ENCODE measurements at regions not wholly inside any gene's neighbourhood (a gene's known extent, or its start where the extent isn't known, plus 50 kb on each side); places are given as distances from the start of the nearest gene placed in this dataset.
"Not testable (repeated sequence)": the region's sequence is repeated elsewhere in the genome, so short reads cannot be mapped to it uniquely, and the experiment has no call there.

DNA sequence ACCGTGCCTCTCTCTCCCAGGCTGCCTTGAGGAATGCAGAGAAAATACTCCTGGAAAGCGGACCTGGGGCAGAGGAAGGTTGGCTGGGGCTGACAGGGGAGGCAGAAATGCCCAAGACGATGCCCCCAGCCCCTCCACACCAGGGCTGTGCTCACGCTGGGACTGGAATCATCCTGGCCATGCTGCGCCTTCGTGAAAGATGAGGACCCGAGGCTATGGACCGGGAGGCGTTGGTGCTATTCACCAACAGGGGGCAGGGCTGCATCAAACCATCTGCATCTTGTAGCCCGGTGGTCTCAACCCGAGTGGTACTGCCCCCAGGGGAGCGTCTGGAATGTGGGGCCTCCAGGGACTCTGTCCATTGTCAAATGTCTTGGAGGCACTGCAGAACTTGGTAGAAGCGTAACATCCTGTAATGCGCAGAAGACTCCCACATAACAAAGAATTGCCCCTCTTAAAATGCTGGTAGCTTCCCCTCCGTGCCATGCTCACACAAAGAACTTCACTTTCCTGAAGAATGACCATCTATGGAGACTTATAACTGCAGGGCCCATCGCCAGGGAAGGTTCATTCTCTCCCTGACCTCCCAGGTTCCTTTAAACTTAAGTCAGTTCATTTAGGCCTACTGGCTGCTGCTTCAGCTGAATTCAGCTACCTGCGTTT lies 251.2 kb downstream of the RRAGC start:
- peak in 2 of 3 donors; percentile 28 to 34 for DNase-seq

GRCh38 chr1:38607526-38607925 lies 252.0 kb downstream of the RRAGC start:
- DNase-seq = no peak

- DNase-seq = no peak
Observed at GRCh38 chr1:38605063-38605462, 254.5 kb downstream of the RRAGC start.

GRCh38 chr1:38603907-38604306 lies 255.7 kb downstream of the RRAGC start:
- no peak for DNase-seq

DNA sequence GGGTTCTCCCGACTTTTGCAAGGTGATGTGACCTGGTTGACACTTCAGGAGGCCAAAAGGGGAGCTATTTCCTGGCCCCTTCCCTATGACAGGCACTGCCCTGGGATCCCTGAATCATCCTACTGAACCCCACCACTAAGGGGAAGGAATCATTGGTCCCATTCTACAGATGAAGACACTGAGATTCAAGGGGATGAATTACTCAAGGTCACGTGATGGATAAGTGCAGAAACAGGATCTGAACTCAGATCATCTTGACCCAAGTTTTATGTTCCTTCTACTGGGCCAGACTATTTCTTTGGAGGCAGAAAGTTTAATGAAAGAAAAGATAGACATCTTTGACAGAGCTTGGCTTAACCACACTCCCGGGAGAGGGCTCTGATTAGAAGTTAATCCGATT lies 258.7 kb downstream of the RRAGC start:
- no peak for DNase-seq

DNA sequence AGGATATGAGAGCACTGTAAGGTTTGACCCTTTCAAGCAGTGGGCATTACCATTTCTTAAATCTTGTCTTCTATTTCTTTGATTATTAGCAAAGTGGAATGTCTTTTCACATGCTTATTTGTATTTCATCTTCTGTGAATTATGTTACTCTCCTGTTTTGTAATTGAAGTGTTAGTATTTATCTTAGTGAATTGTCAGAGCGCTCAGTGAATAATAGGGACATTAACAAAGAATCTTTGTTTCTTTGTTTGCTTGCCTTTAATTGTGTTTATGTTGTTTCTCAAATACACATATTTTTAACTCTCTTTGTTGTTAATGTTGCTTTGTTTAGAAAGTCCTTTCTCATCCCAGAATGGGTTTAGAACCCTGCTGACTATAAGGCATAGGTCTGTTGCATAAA lies 259.3 kb downstream of the RRAGC start:
- DNase-seq = no peak

DNA sequence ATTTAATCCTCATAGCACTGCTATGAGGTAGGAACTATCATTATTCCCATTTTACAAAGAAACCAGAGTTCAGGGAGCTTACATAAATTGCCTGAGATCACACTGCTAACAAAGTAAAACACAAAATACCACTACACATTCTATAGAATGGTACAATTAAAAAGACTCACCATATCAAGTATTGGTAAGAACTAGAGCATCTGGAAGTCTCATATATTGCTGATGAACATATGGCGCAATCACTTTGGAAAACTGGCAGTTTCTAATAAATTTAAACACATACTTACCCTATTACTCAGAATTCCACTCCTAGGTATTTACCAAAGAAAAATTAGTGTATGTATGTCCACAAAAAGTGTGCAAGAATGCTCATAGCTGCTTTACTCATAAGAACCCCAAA lies 261.5 kb downstream of the RRAGC start:
- no peak for DNase-seq

DNA sequence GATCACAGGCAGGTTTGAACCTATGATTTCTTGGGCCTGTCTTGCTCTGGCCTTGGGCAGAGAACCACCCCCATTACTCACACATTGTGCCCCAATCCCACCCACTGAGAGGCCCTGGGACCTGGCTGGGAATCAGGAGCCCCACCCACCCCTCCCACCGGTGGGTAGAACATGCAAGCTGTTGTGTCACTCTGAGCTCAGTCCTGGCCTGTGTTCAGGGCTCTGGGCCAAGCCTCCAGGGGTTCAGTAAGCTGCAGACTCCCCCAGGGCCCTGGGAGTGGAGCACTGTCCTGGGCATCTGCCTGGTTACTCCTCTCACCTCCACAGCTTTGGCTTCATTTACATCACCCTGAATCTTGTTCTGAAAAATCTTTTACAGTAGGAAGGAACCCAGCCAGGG lies 270.5 kb downstream of the RRAGC start:
- DNase-seq = no peak

GRCh38 chr1:38587766-38588165 lies 271.8 kb downstream of the RRAGC start:
- no peak for DNase-seq

DNA sequence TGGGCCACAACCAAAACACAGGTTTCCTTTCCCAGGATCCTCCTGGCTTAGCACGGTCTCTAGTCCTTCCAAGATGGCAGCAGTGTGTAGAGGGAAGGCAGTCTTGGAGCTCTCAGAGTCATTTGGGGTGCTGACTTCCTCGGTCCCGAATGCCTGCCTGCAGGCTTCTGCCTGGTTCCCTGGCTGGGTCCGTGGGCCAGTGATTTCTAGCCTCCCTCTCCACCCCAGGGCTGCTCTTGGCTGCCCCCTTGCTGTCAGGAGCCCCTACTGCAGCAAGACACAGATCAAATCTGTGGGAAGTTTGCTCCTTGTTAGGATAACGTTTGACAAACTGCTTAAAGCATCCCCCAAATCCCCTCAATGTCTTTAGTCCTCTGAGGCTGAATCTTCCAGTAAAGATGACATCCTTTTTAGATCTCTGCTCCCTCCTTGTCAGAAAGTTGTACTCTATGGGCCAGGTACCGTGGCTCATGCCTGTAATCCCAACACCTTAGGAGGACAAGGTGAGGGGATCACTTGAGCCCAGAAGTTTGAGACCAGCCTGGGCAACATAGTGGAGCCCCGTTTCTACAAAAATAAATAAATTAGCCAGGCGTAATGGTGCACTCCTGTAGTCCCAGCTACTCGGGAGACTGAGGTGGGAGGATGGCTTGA lies 272.5 kb downstream of the RRAGC start:
- peak; percentile 55 to 65 (median 62) for DNase-seq

- peak in 1 of 3 donors; percentile 4 for DNase-seq
Observed at GRCh38 chr1:38585971-38586370, 273.6 kb downstream of the RRAGC start.

DNA sequence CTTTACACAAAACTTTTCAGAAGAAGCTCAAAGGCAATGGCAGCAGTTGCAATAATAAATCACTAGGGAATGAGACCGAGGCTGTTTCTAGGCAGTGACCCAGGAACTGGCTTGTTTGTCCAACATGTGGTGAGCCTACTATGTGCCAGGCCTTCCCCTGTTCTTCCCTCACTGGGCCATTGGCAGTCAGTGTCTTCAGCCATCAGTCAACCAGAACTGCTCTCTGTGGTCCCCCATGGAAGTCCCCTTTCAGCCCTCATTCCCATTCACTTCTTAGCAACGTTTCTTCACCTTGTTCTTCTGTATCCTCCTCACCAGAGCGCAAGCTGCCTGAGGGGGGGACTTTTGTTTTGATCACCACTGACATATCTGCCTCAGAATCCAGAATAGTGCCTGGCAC lies 274.1 kb downstream of the RRAGC start:
- DNase-seq = no peak

GRCh38 chr1:38584448-38585355 lies 274.9 kb downstream of the RRAGC start:
- no peak for DNase-seq

DNA sequence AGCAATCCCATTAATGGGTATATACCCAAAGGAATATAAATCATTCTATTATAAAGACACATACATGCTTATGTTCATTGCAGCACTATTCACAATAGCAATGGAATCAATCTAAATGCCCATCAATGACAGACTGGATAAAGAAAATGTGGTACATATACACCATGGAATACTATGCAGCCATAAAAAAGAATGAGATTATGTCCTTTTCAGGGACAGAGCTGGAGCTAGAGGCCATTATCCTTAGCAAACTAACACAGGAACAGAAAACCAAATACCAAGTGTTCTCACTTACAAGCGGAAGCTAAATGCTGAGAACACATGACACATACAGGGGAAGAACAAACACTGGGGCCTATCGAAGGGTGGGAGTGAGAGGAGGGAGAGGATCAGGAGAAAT lies 276.3 kb downstream of the RRAGC start:
- DNase-seq = not testable (repeated sequence)

- DNase-seq = no peak
Observed at GRCh38 chr1:38581396-38581795, 278.2 kb downstream of the RRAGC start.

GRCh38 chr1:38580594-38580993 lies 279.0 kb downstream of the RRAGC start:
- no peak for DNase-seq

- no peak for DNase-seq
Observed at GRCh38 chr1:38579056-38579455, 280.5 kb downstream of the RRAGC start.

DNA sequence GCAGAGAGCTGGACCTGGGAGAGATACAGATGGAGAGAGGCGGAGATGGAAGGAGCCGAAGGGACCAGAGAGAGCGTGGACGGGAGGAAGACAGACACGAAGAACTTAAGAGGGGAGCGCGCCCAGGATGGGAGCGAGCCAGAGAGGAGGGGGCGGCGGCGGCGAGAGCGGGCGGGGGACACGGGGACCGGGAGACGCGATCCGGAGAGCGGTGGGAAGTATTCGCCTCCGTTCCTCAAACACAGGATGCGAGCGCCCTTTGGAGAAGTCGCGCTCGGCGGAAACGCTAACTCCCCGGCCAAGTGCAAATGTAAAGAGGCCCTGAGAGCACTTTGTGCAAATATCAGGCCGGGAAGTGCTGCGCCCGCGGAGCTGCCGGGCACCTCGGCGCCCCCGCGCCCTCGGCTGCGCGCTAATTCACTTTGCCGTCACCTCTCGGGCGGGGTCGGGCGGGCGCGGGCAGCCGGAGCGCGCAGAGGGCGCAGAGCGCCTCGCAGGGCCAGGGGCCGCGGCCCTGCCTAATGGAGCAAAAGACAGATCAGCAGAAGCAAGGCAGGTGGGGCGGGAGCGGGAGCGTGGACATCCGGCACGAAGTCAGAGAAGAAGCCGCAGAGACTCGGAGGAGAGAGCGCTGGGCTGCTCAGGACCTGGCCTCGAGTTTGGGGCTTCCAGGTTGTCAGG lies 281.2 kb downstream of the RRAGC start:
- no peak for DNase-seq

GRCh38 chr1:38577937-38578270 lies 281.7 kb downstream of the RRAGC start:
- no peak for DNase-seq

DNA sequence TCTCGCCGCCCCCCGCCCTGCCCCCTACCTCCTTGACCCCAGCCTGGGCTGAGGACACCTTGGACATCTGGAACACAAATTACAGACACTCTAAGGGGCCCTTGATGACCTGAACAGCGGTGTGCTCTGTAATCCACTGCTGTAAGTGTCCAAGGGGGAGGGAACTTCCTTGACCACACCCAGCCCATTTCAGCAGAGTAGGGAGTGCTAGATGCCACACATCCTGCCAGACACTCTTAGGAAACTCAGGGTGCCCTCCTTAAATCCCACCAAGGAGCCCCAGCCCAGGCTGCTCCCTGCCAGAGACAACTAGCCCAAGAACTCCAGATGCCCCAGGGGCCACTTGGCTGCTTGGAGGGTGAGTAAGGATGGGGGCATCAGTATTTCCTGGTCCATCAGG lies 282.2 kb downstream of the RRAGC start:
- DNase-seq = no peak

DNA sequence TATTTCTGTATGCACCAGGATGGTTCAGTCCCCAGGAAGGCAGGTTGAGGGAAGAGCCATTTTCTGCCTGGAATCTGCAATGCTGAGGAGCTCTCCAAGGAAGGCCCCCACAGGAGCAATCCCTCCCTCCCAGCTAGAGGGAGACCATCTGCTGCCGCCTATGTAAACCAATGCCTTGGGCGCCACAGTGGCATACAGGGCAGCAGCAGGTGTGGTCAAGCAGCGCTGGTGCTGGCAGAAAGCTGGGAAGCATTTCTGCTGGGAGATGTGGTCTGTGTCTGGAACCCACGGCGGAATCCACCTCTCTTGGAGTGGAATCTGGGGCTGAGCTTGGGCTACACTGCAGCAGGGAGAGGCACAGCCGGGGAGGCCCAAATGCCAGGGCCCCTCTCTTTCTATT lies 283.3 kb downstream of the RRAGC start:
- DNase-seq = no peak

GRCh38 chr1:38571726-38572125 lies 287.8 kb downstream of the RRAGC start:
- DNase-seq = no peak

- DNase-seq = no peak
Observed at GRCh38 chr1:38570657-38570975, 289.0 kb downstream of the RRAGC start.

All from suppressor macrophage treated with lipopolysaccharide for 1 hour (primary cell).